GM23248 (cell line): ENCODE measurements at regions not wholly inside any gene's neighbourhood (a gene's known extent, or its start where the extent isn't known, plus 50 kb on each side); places are given as distances from the start of the nearest gene placed in this dataset.

Source experiments
- EZH2 ChIP-seq: fragments of 200-600 bp; sonication (generic); IDR thresholded peaks from 2 replicates; pipeline ENCODE4 v1.6.1; 2018; ENCODE audit warnings: antibody characterized with exemption, mild to moderate bottlenecking; ENCODE audit not compliant: insufficient read depth, poor library complexity, severe bottlenecking
- EZH2phosphoT487 ChIP-seq: fragments of 200-600 bp; sonication (generic); IDR thresholded peaks from 2 replicates; pipeline ENCODE4 v1.6.1; 2018; ENCODE audit warnings: antibody characterized with exemption, moderate library complexity, mild to moderate bottlenecking, low read depth; ENCODE audit not compliant: insufficient read depth

- TF ChIP-seq EZH2 (no peak), EZH2phosphoT487 (no peak)
Measured at GRCh38 chr2:67982956-67983355, 79.8 kb downstream of the C1D start.
